Liver (tissue), 3 donors: ENCODE measurements at regions not wholly inside any gene's neighbourhood (a gene's known extent, or its start where the extent isn't known, plus 50 kb on each side); places are given as distances from the start of the nearest gene placed in this dataset.

Experiments
- CTCF ChIP-seq: fragments of 150-350 bp; IDR thresholded peaks from 2 replicates; pipeline ENCODE4 v1.5.1; 2017; ENCODE audit warnings: improper control_type of control experiment, low read depth, low read length; ENCODE audit not compliant: missing input control
- EGR1 ChIP-seq, 2 donors: IDR thresholded peaks; 2 replicates each; pipeline ENCODE4 v1.6.1; 2016 to 2018; ENCODE audit warnings: antibody characterized with exemption in 2 of 2, low read depth in 2 of 2
- NR2F2 ChIP-seq: IDR thresholded peaks from 2 replicates; pipeline ENCODE4 v1.6.1; 2016; ENCODE audit warnings: antibody characterized with exemption
- RAD21 ChIP-seq, 2 donors: IDR thresholded peaks; 2 replicates each; pipeline ENCODE4 v1.6.1; 2016; ENCODE audit warnings: antibody characterized with exemption in 2 of 2, mild to moderate bottlenecking in 2 of 2
- SP1 ChIP-seq: IDR thresholded peaks from 2 replicates; pipeline ENCODE4 v1.6.1; 2018; ENCODE audit warnings: antibody characterized with exemption, mild to moderate bottlenecking
- TAF1 ChIP-seq: conservative IDR thresholded peaks from 2 replicates; pipeline ENCODE4 v1.6.1; 2016; ENCODE audit warnings: antibody characterized with exemption, mild to moderate bottlenecking
- YY1 ChIP-seq: IDR thresholded peaks from 2 replicates; pipeline ENCODE4 v1.6.1; 2016; ENCODE audit warnings: antibody characterized with exemption, mild to moderate bottlenecking
- ZBTB33 ChIP-seq: IDR thresholded peaks from 2 replicates; pipeline ENCODE4 v1.6.1; 2016; ENCODE audit warnings: antibody characterized with exemption
- TF ChIP-seq, protein P1 (sequence below): IDR thresholded peaks from 2 replicates; pipeline ENCODE4 v1.6.1; 2016; ENCODE audit warnings: antibody characterized with exemption
- TF ChIP-seq, protein P2 (sequence below): IDR thresholded peaks from 2 replicates; pipeline ENCODE4 v1.6.1; 2016; ENCODE audit warnings: antibody characterized with exemption, mild to moderate bottlenecking
- TF ChIP-seq, protein P3 (sequence below): IDR thresholded peaks from 2 replicates; pipeline ENCODE4 v1.6.1; 2016; ENCODE audit warnings: antibody characterized with exemption
- donor health status: healthy.
- donor health status: healthy.

DNA sequence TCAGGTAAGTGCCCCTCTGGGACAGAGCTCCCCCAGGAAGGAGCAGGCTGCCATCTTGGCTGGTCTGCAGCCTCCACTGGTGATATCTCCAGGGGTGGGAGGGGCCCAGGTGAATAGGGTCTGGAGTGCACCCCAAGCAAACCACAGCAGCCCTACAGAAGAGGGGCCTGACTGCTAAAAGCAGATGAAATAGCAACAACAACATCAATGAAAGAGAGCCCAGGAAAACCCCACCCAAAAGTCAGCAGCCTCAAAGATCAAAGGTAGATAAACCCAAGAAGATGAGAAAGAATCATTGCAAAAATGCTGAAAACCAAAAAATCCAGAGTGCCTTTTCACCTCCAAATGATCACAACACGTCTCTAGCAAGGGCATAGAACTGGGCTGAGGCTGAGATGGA lies 92.5 kb upstream of the PAGE3 start:
- TF ChIP-seq CTCF (no peak), RAD21 (IDR thresholded peaks at IDR 0.05) (no peak), YY1 (no peak), TAF1 (no peak), NR2F2 (no peak), EGR1 (IDR thresholded peaks at IDR 0.05; ENCODE audit: low read depth in 2 of 2) (no peak), SP1 (no peak), ZBTB33 (no peak)
- TF ChIP-seq, protein P1, sequence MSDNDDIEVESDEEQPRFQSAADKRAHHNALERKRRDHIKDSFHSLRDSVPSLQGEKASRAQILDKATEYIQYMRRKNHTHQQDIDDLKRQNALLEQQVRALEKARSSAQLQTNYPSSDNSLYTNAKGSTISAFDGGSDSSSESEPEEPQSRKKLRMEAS: no peak
- TF ChIP-seq, protein P2, sequence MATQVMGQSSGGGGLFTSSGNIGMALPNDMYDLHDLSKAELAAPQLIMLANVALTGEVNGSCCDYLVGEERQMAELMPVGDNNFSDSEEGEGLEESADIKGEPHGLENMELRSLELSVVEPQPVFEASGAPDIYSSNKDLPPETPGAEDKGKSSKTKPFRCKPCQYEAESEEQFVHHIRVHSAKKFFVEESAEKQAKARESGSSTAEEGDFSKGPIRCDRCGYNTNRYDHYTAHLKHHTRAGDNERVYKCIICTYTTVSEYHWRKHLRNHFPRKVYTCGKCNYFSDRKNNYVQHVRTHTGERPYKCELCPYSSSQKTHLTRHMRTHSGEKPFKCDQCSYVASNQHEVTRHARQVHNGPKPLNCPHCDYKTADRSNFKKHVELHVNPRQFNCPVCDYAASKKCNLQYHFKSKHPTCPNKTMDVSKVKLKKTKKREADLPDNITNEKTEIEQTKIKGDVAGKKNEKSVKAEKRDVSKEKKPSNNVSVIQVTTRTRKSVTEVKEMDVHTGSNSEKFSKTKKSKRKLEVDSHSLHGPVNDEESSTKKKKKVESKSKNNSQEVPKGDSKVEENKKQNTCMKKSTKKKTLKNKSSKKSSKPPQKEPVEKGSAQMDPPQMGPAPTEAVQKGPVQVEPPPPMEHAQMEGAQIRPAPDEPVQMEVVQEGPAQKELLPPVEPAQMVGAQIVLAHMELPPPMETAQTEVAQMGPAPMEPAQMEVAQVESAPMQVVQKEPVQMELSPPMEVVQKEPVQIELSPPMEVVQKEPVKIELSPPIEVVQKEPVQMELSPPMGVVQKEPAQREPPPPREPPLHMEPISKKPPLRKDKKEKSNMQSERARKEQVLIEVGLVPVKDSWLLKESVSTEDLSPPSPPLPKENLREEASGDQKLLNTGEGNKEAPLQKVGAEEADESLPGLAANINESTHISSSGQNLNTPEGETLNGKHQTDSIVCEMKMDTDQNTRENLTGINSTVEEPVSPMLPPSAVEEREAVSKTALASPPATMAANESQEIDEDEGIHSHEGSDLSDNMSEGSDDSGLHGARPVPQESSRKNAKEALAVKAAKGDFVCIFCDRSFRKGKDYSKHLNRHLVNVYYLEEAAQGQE: no peak
- TF ChIP-seq, protein P3, sequence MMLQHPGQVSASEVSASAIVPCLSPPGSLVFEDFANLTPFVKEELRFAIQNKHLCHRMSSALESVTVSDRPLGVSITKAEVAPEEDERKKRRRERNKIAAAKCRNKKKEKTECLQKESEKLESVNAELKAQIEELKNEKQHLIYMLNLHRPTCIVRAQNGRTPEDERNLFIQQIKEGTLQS: no peak
